Esophagus muscularis mucosa (tissue), 3 donors: ENCODE measurements at regions not wholly inside any gene's neighbourhood (a gene's known extent, or its start where the extent isn't known, plus 50 kb on each side); places are given as distances from the start of the nearest gene placed in this dataset.

ENCODE experiments used
- CTCF ChIP-seq, 3 experiments: fragments of 200-600 bp in 2 of 3; fragments of 450-650 bp in 1 of 3; sonication (generic) in 2 of 3; IDR thresholded peaks; one replicate each; pipeline ENCODE4 v1.5.1; 2017 to 2019; ENCODE audit warnings: antibody characterized with exemption in 3 of 3, mild to moderate bottlenecking in 2 of 3, moderate library complexity in 1 of 3
- POLR2A ChIP-seq: fragments of 450-650 bp; IDR thresholded peaks from one replicate; pipeline ENCODE4 v1.6.1; 2017; ENCODE audit warnings: antibody characterized with exemption, moderate library complexity, mild to moderate bottlenecking, low read depth

- TF ChIP-seq CTCF (IDR thresholded peaks at IDR 0.05) (no peak), POLR2A (no peak)
Measured at GRCh38 chr2:17223211-17223610, 295.0 kb downstream of the RAD51AP2 start.
